ENCODE measurements at regions not wholly inside any gene's neighbourhood (a gene's known extent, or its start where the extent isn't known, plus 50 kb on each side); places are given as distances from the start of the nearest gene placed in this dataset.

- DNase-seq: no peak
Measured at GRCh38 chr13:105827111-105827809, 708.2 kb downstream of the EFNB2 start.

GRCh38 chr13:105825071-105825470 lies 710.4 kb downstream of the EFNB2 start:
- no peak for DNase-seq

DNA sequence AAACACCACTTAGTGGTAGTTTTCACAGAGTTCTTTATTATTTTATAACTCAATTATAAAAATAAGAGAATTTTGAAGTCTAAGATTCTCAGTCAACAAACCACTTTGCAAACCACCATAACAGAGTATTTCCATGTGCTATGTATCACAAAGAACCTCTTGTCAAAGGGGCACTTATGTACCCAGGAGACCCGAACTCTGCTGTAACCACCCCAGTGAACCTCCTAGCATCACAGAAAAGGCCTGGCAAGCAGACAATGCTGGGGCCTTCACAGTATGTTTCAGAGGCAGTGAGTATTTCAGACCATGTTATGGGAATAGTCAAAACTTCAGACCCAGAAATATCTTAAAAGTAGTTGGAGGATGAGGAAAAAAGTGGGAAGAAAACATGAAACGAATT lies 714.1 kb downstream of the EFNB2 start:
- no peak for DNase-seq

DNA sequence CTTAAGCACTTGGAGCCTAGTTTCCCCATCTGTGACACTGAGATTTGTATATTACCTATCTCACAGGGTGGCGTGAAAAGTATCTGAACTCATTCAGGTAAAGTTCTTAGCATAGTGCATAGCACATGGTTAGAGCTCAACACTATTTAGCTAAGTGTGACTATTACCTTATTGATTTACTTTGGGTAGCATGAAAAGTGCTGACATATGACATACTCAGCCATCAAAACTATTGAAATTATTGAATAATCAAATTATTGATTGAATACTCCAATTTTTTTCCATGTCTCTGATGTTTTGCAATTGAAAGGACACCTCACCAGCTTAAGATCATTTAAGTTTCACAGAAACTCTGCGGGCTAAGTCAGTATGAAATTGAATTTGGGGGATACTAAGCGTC lies 715.0 kb downstream of the EFNB2 start:
- DNase-seq: no peak

- DNase-seq: no peak
Measured at GRCh38 chr13:105817498-105817897, 718.0 kb downstream of the EFNB2 start.

- no peak for DNase-seq
Measured at GRCh38 chr13:105816994-105817393, 718.5 kb downstream of the EFNB2 start.

DNA sequence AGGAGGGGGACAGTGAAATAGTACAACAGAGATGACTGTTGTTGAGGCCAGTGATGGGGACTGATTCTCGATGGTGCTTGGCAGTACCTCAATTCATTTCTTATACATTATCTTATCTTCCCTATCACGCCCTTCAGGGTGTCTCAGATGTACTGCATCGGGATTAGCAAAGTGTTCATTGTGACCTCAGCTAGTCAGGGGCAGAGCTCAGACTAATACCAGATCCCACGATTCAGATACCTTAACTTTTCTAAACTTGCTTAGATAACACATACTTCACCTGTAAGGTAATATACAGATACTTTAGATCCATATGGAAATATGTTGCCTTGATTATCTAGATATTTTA lies 720.6 kb downstream of the EFNB2 start:
- no peak for DNase-seq

GRCh38 chr13:105814219-105814901 lies 721.1 kb downstream of the EFNB2 start:
- no peak for DNase-seq

DNA sequence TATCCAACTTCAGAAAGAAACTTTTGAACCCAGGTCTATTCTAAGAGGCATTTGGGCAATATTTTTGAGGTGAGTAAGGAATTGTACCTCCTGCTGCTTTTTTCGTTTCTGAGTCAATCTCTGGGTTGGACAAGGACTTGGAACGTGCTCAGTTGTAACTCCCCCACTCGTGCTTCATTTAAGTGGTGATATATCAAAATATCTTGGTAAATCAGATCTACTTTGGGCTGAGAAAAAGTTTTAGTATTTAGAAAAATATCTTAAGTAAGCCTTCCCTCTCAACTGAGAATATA lies 728.9 kb downstream of the EFNB2 start:
- no peak for DNase-seq

- no peak for DNase-seq
Measured at GRCh38 chr13:105805892-105806627, 729.4 kb downstream of the EFNB2 start.

- DNase-seq: no peak
Measured at GRCh38 chr13:105804561-105805190, 730.8 kb downstream of the EFNB2 start.

- DNase-seq: no peak
Measured at GRCh38 chr13:105799155-105799554, 736.3 kb downstream of the EFNB2 start.

GRCh38 chr13:105798541-105798940 lies 736.9 kb downstream of the EFNB2 start:
- no peak for DNase-seq

- DNase-seq: no peak
Measured at GRCh38 chr13:105796081-105796480, 739.4 kb downstream of the EFNB2 start.

- DNase-seq: no peak
Measured at GRCh38 chr13:105790923-105791322, 744.5 kb downstream of the EFNB2 start.

GRCh38 chr13:105788530-105788929 lies 746.9 kb downstream of the EFNB2 start:
- DNase-seq: no peak

GRCh38 chr13:105787632-105788031 lies 747.8 kb downstream of the EFNB2 start:
- no peak for DNase-seq

DNA sequence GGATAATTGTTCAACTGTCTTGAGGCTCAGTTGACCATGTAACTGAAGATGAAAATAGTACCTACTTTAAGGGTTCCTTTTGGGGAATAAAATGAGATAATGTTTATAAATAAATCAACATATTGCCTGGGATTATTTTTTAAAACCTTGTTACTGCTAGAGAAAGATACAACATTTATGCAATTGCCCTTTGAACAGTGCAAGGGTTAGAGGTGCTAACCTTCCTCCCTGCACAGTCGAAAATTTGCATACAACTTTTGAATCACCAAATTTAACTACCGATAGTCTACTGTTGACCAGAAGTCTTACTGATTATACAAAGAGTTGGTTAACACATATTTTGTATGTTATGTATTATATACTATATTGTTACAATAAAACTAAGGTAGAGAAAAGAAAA lies 750.0 kb downstream of the EFNB2 start:
- no peak for DNase-seq

DNA sequence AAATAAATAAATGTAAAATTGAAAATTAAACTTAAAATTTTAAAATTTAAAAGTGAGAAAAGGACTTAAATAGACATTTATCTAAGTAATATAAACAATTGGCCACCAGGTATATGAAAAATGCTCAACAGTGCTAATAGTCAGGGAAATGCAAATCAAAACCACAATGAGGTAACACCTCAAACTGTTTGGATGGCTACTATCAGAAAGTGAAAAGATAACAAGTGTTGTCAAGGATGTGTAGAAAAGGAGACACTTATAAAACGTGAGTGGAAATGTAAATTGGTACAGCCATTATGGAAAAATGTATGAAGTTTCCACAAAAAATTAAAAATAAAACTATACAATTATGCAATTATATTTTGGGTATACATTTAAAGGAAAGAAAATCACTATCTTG lies 752.2 kb downstream of the EFNB2 start:
- DNase-seq: no peak

- DNase-seq: no peak
Measured at GRCh38 chr13:105778196-105778595, 757.3 kb downstream of the EFNB2 start.

GRCh38 chr13:105774739-105775460 lies 760.6 kb downstream of the EFNB2 start:
- DNase-seq: peak; percentile 14

DNA sequence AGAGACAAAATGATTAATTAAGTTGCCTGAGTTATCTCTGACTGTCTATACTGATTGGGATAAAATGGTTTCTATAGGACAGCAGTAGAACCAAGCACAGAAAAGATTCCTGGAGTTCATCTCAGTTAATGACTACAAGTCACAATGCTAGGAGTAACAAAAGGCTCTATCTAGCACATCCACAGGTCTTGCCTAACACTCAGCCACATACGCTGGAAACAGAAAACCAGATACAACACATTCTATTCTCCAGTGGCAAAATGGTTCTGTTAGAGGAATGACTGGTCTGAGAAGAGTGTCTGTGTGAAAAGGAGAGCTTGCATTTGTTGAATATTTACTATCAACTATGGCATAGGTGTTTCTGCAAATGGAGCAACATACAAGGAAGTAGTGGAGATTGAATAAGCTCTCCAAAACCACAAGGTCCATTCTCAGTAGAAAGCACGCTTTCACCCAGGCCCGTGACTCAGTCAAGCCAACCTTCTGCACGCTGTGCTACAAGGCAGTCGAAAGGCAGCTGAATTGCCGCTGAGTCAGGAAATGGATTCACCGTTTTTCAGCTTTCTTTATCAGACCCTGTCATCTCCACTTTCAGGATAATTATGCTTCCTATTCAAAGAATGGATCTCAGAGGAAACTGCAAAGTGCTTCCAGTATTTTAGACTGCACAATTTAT lies 761.5 kb downstream of the EFNB2 start:
- peak; percentile 72 for DNase-seq

DNA sequence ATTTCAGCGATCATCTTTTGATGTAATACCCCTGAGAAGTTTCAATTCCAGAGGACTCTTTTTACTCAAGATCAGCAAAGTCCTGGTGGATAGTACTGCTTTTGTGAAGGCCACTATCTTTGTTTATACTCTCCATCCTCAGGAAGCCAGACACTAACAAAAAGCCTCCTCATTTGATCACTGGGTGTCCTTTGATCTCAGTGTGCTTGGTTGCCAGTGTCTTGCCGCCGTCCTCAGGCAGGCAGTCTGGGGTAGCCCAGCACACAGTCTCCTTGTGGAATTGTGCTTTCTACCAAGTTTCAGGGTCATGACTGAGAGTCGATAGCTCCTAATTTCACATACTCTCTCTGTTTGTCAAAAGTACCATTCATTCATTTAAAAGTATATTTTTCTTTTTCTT lies 762.2 kb downstream of the EFNB2 start:
- no peak for DNase-seq
